T-helper 17 cell (primary cell): ENCODE measurements at regions not wholly inside any gene's neighbourhood (a gene's known extent, or its start where the extent isn't known, plus 50 kb on each side); places are given as distances from the start of the nearest gene placed in this dataset.

ENCODE experiments used
- ATAC-seq: fragments of 150-1000 bp; cut with Tn5 transposase; 2 replicates; pipeline ENCODE4 v1.10.0; 2021; ENCODE audit warnings: mild to moderate bottlenecking, moderate library complexity
- DNase-seq, 3 donors: peaks; one replicate each; pipeline versions ENCODE4 v3.0.0 to v3.0.0-alpha.2; 2020 to 2021
- H3K9me3 ChIP-seq: one replicate; pipeline ENCODE4 v1.7.0; 2013; ENCODE audit warnings: low read length, mild to moderate bottlenecking; ENCODE audit not compliant: control insufficient read depth, poor library complexity, severe bottlenecking
- H3K27ac Mint-ChIP-seq: one replicate; pipeline ENCODE4 v1.8.0; 2022; ENCODE audit warnings: mild to moderate bottlenecking, moderate library complexity, mixed read lengths
- H3K27me3 Mint-ChIP-seq: one replicate; pipeline ENCODE4 v1.8.0; 2022; ENCODE audit warnings: mixed read lengths
- H3K36me3 Mint-ChIP-seq: one replicate; pipeline ENCODE4 v1.8.0; 2022; ENCODE audit warnings: low read depth, mixed read lengths
- H3K4me1 Mint-ChIP-seq: one replicate; pipeline ENCODE4 v1.8.0; 2022; ENCODE audit warnings: mild to moderate bottlenecking, mixed read lengths
- H3K4me3 Mint-ChIP-seq: one replicate; pipeline ENCODE4 v1.8.0; 2022; ENCODE audit warnings: mild to moderate bottlenecking, moderate library complexity, mixed read lengths

- no peaks in the 10 kb centered on the region for H3K27me3 Mint-ChIP-seq
- H3K4me3 Mint-ChIP-seq, result no peak overlapping the region
- no peaks in the 10 kb centered on the region for H3K9me3 ChIP-seq
- H3K36me3 Mint-ChIP-seq, result no peaks in the 10 kb centered on the region
- no peak for ATAC-seq
- DNase-seq, result no peak
- no peak overlapping the region for H3K27ac Mint-ChIP-seq
- H3K4me1 Mint-ChIP-seq, result peaks cover 3% of the 10 kb centered on the region
These were observed 50.0 kb upstream of the RNU6ATAC start for GRCh38 chr9:134214386-134214765.

- Mint-ChIP-seq H3K27ac (no peak overlapping the region), H3K4me3 (no peak overlapping the region), H3K27me3 (no peaks in the 10 kb centered on the region), H3K4me1 (peaks cover 3% of the 10 kb centered on the region), H3K36me3 (no peaks in the 10 kb centered on the region)
- no peak for DNase-seq
- ATAC-seq, result no peak
- H3K9me3 ChIP-seq, result no peaks in the 10 kb centered on the region
These were observed 50.5 kb upstream of the RNU6ATAC start for GRCh38 chr9:134214766-134215419.

- H3K4me1 Mint-ChIP-seq, result peaks cover 3% of the 10 kb centered on the region
- H3K36me3 Mint-ChIP-seq, result no peaks in the 10 kb centered on the region
- DNase-seq, result no peak
- no peak for ATAC-seq
- H3K27me3 Mint-ChIP-seq, result no peaks in the 10 kb centered on the region
- no peak overlapping the region for H3K4me3 Mint-ChIP-seq
- no peaks in the 10 kb centered on the region for H3K9me3 ChIP-seq
- no peak overlapping the region for H3K27ac Mint-ChIP-seq
These were observed 51.0 kb upstream of the RNU6ATAC start for GRCh38 chr9:134215420-134215698.

GRCh38 chr9:134215699-134216448 lies 51.5 kb upstream of the RNU6ATAC start:
- no peak overlapping the region for H3K27ac Mint-ChIP-seq

GRCh38 chr9:134216449-134216951 lies 52.1 kb upstream of the RNU6ATAC start:
- peaks cover 3% of the 10 kb centered on the region for H3K4me1 Mint-ChIP-seq
- H3K27me3 Mint-ChIP-seq, result no peaks in the 10 kb centered on the region
- no peaks in the 10 kb centered on the region for H3K36me3 Mint-ChIP-seq
- H3K9me3 ChIP-seq, result no peaks in the 10 kb centered on the region
- no peak overlapping the region for H3K27ac Mint-ChIP-seq
- DNase-seq (no peak), ATAC-seq (no peak)
- no peak overlapping the region for H3K4me3 Mint-ChIP-seq

More at GRCh38 chr9:134215699-134216448, 51.5 kb upstream of the RNU6ATAC start:
- H3K36me3 Mint-ChIP-seq, result no peaks in the 10 kb centered on the region
- H3K9me3 ChIP-seq, result no peaks in the 10 kb centered on the region
- H3K27me3 Mint-ChIP-seq, result no peaks in the 10 kb centered on the region
- H3K4me3 Mint-ChIP-seq, result no peak overlapping the region
- peaks cover 3% of the 10 kb centered on the region for H3K4me1 Mint-ChIP-seq
- ATAC-seq, result no peak
- DNase-seq, result no peak

GRCh38 chr9:134216961-134217360 lies 52.6 kb upstream of the RNU6ATAC start:
- H3K4me3 Mint-ChIP-seq, result no peak overlapping the region
- no peak overlapping the region for H3K27ac Mint-ChIP-seq
- H3K27me3 Mint-ChIP-seq, result no peaks in the 10 kb centered on the region
- ATAC-seq, result no peak
- peaks cover 3% of the 10 kb centered on the region for H3K4me1 Mint-ChIP-seq
- no peaks in the 10 kb centered on the region for H3K36me3 Mint-ChIP-seq
- no peak for DNase-seq
- no peaks in the 10 kb centered on the region for H3K9me3 ChIP-seq

GRCh38 chr9:134217431-134218210 lies 53.3 kb upstream of the RNU6ATAC start:
- H3K36me3 Mint-ChIP-seq, result no peaks in the 10 kb centered on the region
- H3K27me3 Mint-ChIP-seq, result no peaks in the 10 kb centered on the region
- H3K9me3 ChIP-seq, result no peaks in the 10 kb centered on the region
- ATAC-seq (no peak), DNase-seq (no peak)
- H3K27ac Mint-ChIP-seq, result no peak overlapping the region
- H3K4me3 Mint-ChIP-seq, result no peak overlapping the region
- peaks cover 3% of the 10 kb centered on the region for H3K4me1 Mint-ChIP-seq

GRCh38 chr9:134218230-134218629 lies 53.9 kb upstream of the RNU6ATAC start:
- H3K4me1 Mint-ChIP-seq, result peaks cover 3% of the 10 kb centered on the region
- H3K9me3 ChIP-seq, result no peaks in the 10 kb centered on the region
- no peaks in the 10 kb centered on the region for H3K36me3 Mint-ChIP-seq
- ATAC-seq (no peak), DNase-seq (no peak)
- no peaks in the 10 kb centered on the region for H3K27me3 Mint-ChIP-seq
- no peak overlapping the region for H3K4me3 Mint-ChIP-seq
- no peak overlapping the region for H3K27ac Mint-ChIP-seq

GRCh38 chr9:134219646-134220060 lies 55.3 kb upstream of the RNU6ATAC start:
- no peak for ATAC-seq
- DNase-seq, result no peak
- no peaks in the 10 kb centered on the region for H3K36me3 Mint-ChIP-seq
- peaks cover 3% of the 10 kb centered on the region for H3K4me1 Mint-ChIP-seq
- H3K9me3 ChIP-seq, result no peaks in the 10 kb centered on the region
- H3K27me3 Mint-ChIP-seq, result peaks cover 5% of the 10 kb centered on the region
- no peak overlapping the region for H3K4me3 Mint-ChIP-seq
- H3K27ac Mint-ChIP-seq, result no peak overlapping the region

GRCh38 chr9:134220311-134220710 lies 55.9 kb upstream of the RNU6ATAC start:
- no peak for DNase-seq
- Mint-ChIP-seq H3K4me1 (peaks cover 3% of the 10 kb centered on the region), H3K27me3 (peaks cover 6% of the 10 kb centered on the region), H3K4me3 (no peak overlapping the region), H3K27ac (no peak overlapping the region), H3K36me3 (no peaks in the 10 kb centered on the region)
- no peaks in the 10 kb centered on the region for H3K9me3 ChIP-seq
- ATAC-seq, result no peak

GRCh38 chr9:134221273-134222017 lies 57.1 kb upstream of the RNU6ATAC start:
- H3K9me3 ChIP-seq, result no peaks in the 10 kb centered on the region
- peaks cover 6% of the 10 kb centered on the region for H3K4me1 Mint-ChIP-seq
- peaks cover 10% of the 10 kb centered on the region for H3K27me3 Mint-ChIP-seq
- DNase-seq, result no peak
- H3K36me3 Mint-ChIP-seq, result no peaks in the 10 kb centered on the region
- H3K4me3 Mint-ChIP-seq, result no peak overlapping the region
- no peak overlapping the region for H3K27ac Mint-ChIP-seq
- ATAC-seq, result no peak

GRCh38 chr9:134222018-134222573 lies 57.7 kb upstream of the RNU6ATAC start:
- ATAC-seq, result no peak
- no peak overlapping the region for H3K4me3 Mint-ChIP-seq
- H3K27me3 Mint-ChIP-seq, result peaks cover 10% of the 10 kb centered on the region
- no peaks in the 10 kb centered on the region for H3K36me3 Mint-ChIP-seq
- DNase-seq, result no peak
- no peaks in the 10 kb centered on the region for H3K9me3 ChIP-seq
- peaks cover 6% of the 10 kb centered on the region for H3K4me1 Mint-ChIP-seq
- H3K27ac Mint-ChIP-seq, result peak overlapping the region; percentile 9

GRCh38 chr9:134223091-134223490 lies 58.7 kb upstream of the RNU6ATAC start:
- Mint-ChIP-seq H3K36me3 (no peaks in the 10 kb centered on the region), H3K27me3 (peaks cover 10% of the 10 kb centered on the region), H3K4me3 (peak overlapping the region; percentile 12), H3K27ac (no peak overlapping the region), H3K4me1 (peaks cover 3% of the 10 kb centered on the region)
- DNase-seq (no peak), ATAC-seq (no peak)
- H3K9me3 ChIP-seq, result no peaks in the 10 kb centered on the region
